ENCODE measurements at regions not wholly inside any gene's neighbourhood (a gene's known extent, or its start where the extent isn't known, plus 50 kb on each side); places are given as distances from the start of the nearest gene placed in this dataset.

- WGBS, 2 donors = 88 to 96% methylated on average over 6 to 7 of the region's 7 CpGs
- no peaks in the 10 kb centered on the region for H3K9me3 ChIP-seq
- no peak for TF ChIP-seq CTCF (IDR thresholded peaks at IDR 0.05)
- TF ChIP-seq POLR2A (IDR thresholded peaks at IDR 0.05) = no peak
- peak overlapping the region in 3 of 4 donors; percentile 32 to 59 (median 58) for H3K27ac ChIP-seq
- no peak for DNase-seq
- H3K4me3 ChIP-seq = no peak overlapping the region
- peaks cover 0 to 35% (median 8%) of the 10 kb centered on the region in 3 donors for H3K4me1 ChIP-seq
- H3K36me3 ChIP-seq = no peaks in the 10 kb centered on the region
- intact Hi-C loops (cut with DNase I) = no loop called here
- no peaks in the 10 kb centered on the region for H3K27me3 ChIP-seq
These were observed 188.6 kb downstream of the ARL4C start for GRCh38 chr2:234308073-234308812.

GRCh38 chr2:234307322-234307961, 189.4 kb downstream of the ARL4C start:
- Histone ChIP-seq H3K27ac (no peak overlapping the region), H3K9me3 (no peaks in the 10 kb centered on the region), H3K36me3 (no peaks in the 10 kb centered on the region), H3K27me3 (no peaks in the 10 kb centered on the region), H3K4me3 (no peak overlapping the region), H3K4me1 (peaks cover 0 to 37% (median 8%) of the 10 kb centered on the region in 3 donors)
- DNase-seq = no peak
- intact Hi-C loops (cut with DNase I) = no loop called here
- TF ChIP-seq CTCF (IDR thresholded peaks at IDR 0.05) (no peak), POLR2A (IDR thresholded peaks at IDR 0.05) (no peak)
- WGBS, 2 donors = 59 to 78% methylated on average over 3 to 4 of the region's 4 CpGs

- TF ChIP-seq CTCF (IDR thresholded peaks at IDR 0.05) (no peak), POLR2A (IDR thresholded peaks at IDR 0.05) (no peak)
- no peak overlapping the region for H3K4me3 ChIP-seq
- no peaks in the 10 kb centered on the region for H3K27me3 ChIP-seq
- H3K9me3 ChIP-seq = no peaks in the 10 kb centered on the region
- WGBS, 2 donors = 64 to 73% methylated on average over 8 of the region's 9 CpGs
- no peak for DNase-seq
- intact Hi-C loops (cut with DNase I) = no loop called here
- H3K27ac ChIP-seq = no peak overlapping the region
- peaks cover under 1 to 45% (median 8%) of the 10 kb centered on the region in 3 donors for H3K4me1 ChIP-seq
- H3K36me3 ChIP-seq = no peaks in the 10 kb centered on the region
These were observed 190.3 kb downstream of the ARL4C start for GRCh38 chr2:234306426-234307173.

- H3K9me3 ChIP-seq = no peaks in the 10 kb centered on the region
- no peak for TF ChIP-seq CTCF (IDR thresholded peaks at IDR 0.05)
- no peak for TF ChIP-seq POLR2A (IDR thresholded peaks at IDR 0.05)
- no peaks in the 10 kb centered on the region for H3K36me3 ChIP-seq
- intact Hi-C loops (cut with DNase I) = no loop called here
- peaks cover 8 to 53% (median 8%) of the 10 kb centered on the region in 3 donors for H3K4me1 ChIP-seq
- 36 to 68% methylated on average over 3 to 4 of the region's 4 CpGs for WGBS, 2 donors
- H3K27me3 ChIP-seq = no peaks in the 10 kb centered on the region
- no peak overlapping the region for H3K4me3 ChIP-seq
- H3K27ac ChIP-seq = no peak overlapping the region
- DNase-seq = no peak
These were observed 191.0 kb downstream of the ARL4C start for GRCh38 chr2:234305846-234306245.

- DNase-seq = no peak
- WGBS, 2 donors = 17 to 20% methylated on average over 4 to 5 of the region's 5 CpGs
- H3K27me3 ChIP-seq = no peaks in the 10 kb centered on the region
- no peaks in the 10 kb centered on the region for H3K36me3 ChIP-seq
- peaks cover 8 to 57% (median 10%) of the 10 kb centered on the region in 3 donors for H3K4me1 ChIP-seq
- TF ChIP-seq CTCF (IDR thresholded peaks at IDR 0.05) (no peak), POLR2A (IDR thresholded peaks at IDR 0.05) (no peak)
- H3K4me3 ChIP-seq = no peak overlapping the region
- peak overlapping the region in 2 of 4 donors; percentile 8 to 36 for H3K27ac ChIP-seq
- intact Hi-C loops (cut with DNase I) = no loop called here
- no peaks in the 10 kb centered on the region for H3K9me3 ChIP-seq
These were observed 191.9 kb downstream of the ARL4C start for GRCh38 chr2:234304950-234305349.
